PC-9 (cell line): ENCODE measurements at regions not wholly inside any gene's neighbourhood (a gene's known extent, or its start where the extent isn't known, plus 50 kb on each side); places are given as distances from the start of the nearest gene placed in this dataset.
"Not testable (repeated sequence)": the region's sequence is repeated elsewhere in the genome, so short reads cannot be mapped to it uniquely, and the experiment has no call there.

Experiments used
- BruUV-seq: library from RNA; stranded (reverse); fragments of 400-500 nt; replicated peaks from 2 replicates; lab custom pipeline; 2021; lab: Mats Ljungman, UMichigan
- CTCF ChIA-PET: fragments of 300-600 bp; sonication (Branson Sonifier 250); formaldehyde crosslinking; loops from one replicate; lab custom pipeline; 2022; ENCODE audit warnings: antibody characterized with exemption; lab: Charles Lee
- POLR2A ChIA-PET: fragments of 300-600 bp; sonication (Branson Sonifier 250); formaldehyde crosslinking; loops from one replicate; lab custom pipeline; 2022; ENCODE audit warnings: antibody characterized with exemption; ENCODE audit not compliant: unreplicated experiment; lab: Charles Lee
- DNase-seq, 2 experiments: peaks; one replicate each; pipeline versions ENCODE4 v3.0.0 to v3.0.0-alpha.2; 2015 to 2022; ENCODE audit warnings: mixed read lengths in 1 of 2
- H2AFZ ChIP-seq: fragments of 200-600 bp; sonication (generic); 2 replicates; pipeline ENCODE4 v1.8.1; 2017; ENCODE audit warnings: antibody characterized with exemption
- H3F3A ChIP-seq: fragments of 200-600 bp; sonication (generic); 2 replicates; pipeline ENCODE4 v1.8.1; 2017; ENCODE audit warnings: antibody characterized with exemption, mild to moderate bottlenecking, low read depth; ENCODE audit not compliant: insufficient read depth
- H3K27ac ChIP-seq: fragments of 200-600 bp; sonication (generic); 2 replicates; pipeline ENCODE4 v1.6.1; 2016; ENCODE audit warnings: mixed run types
- H3K27me3 ChIP-seq: fragments of 200-600 bp; sonication (generic); 2 replicates; pipeline ENCODE4 v1.6.1; 2016; ENCODE audit warnings: low read depth, mixed run types; ENCODE audit not compliant: insufficient read depth
- H3K36me3 ChIP-seq: fragments of 200-600 bp; sonication (generic); 2 replicates; pipeline ENCODE4 v1.6.1; 2016; ENCODE audit warnings: low read depth, mixed run types
- H3K4me1 ChIP-seq: fragments of 200-600 bp; sonication (generic); replicated peaks from 2 replicates; pipeline ENCODE4 v1.6.1; 2016; ENCODE audit warnings: mixed run types; ENCODE audit not compliant: insufficient read depth
- H3K4me2 ChIP-seq: fragments of 200-600 bp; sonication (generic); 2 replicates; pipeline ENCODE4 v1.6.1; 2017; ENCODE audit warnings: mixed run types
- H3K4me3 ChIP-seq: fragments of 200-600 bp; sonication (generic); 2 replicates; pipeline ENCODE4 v1.6.1; 2016; ENCODE audit warnings: mixed run types
- H3K79me2 ChIP-seq: fragments of 200-600 bp; sonication (generic); 2 replicates; pipeline ENCODE4 v1.6.1; 2017; ENCODE audit warnings: low read depth, mixed run types
- H3K9me2 ChIP-seq: fragments of 200-600 bp; sonication (generic); 2 replicates; pipeline ENCODE4 v1.8.1; 2017; ENCODE audit warnings: mild to moderate bottlenecking; ENCODE audit not compliant: insufficient read depth
- H3K9me3 ChIP-seq: fragments of 200-600 bp; sonication (generic); 2 replicates; pipeline ENCODE4 v1.8.1; 2016; ENCODE audit warnings: low read depth; ENCODE audit not compliant: insufficient read depth
- H4K20me1 ChIP-seq: fragments of 200-600 bp; sonication (generic); 2 replicates; pipeline ENCODE4 v1.8.1; 2017; ENCODE audit not compliant: insufficient read depth
- CTCF ChIP-seq: fragments of 200-600 bp; sonication (generic); conservative IDR thresholded peaks from 2 replicates; pipeline ENCODE4 v1.6.1; 2017; ENCODE audit warnings: mixed run types, antibody characterized with exemption, mild to moderate bottlenecking, moderate library complexity
- EZH2 ChIP-seq: fragments of 200-600 bp; sonication (generic); IDR thresholded peaks from 2 replicates; pipeline ENCODE4 v1.8.0; 2017; ENCODE audit warnings: antibody characterized with exemption, low read depth
- intact Hi-C: fragments of 100-400 bp; cut with micrococcal nuclease; formaldehyde crosslinking; loops from one replicate; pipeline ENCODE4 v1.10.0; 2022; ENCODE audit not compliant: unreplicated experiment

DNA sequence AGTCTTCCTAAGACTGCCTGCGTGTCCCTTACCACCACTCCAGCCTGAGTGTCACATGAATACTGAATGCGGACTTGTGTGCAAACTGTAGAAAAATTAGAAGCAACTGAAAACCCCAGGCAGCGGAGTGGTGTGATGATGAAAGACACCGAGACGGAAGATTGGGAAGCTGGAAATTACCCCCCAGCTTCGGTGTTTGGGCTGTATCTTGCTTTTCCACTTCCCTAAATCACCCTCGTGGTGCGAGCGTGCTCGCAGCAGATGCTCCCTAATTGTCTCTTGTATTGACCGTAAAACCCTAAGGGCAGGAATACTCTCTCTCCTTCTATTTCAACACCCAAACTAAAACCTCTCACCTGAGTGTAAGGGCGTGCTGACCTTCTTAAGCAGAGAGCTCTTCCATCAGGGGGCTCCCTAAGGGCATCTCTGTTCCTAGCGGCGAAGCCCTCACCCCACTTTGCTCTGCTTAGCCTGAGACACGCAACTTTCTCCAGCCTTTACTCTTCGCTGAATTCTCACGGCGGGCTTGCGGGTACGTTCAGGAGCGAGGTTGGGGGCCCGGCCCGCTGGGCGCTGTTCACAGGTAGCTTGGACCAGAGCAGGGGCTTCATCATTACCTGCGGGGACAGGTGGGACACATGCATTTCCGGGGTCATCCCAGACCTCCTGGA, 62.4 kb downstream of the CRYBB2 start:
- Histone ChIP-seq H3K9me2 (no peaks in the 10 kb centered on the region), H3K79me2 (no peaks in the 10 kb centered on the region), H3K4me2 (no peak overlapping the region), H3K36me3 (no peaks in the 10 kb centered on the region), H3K9me3 (no peaks in the 10 kb centered on the region), H4K20me1 (no peaks in the 10 kb centered on the region), H3K4me1 (no peaks in the 10 kb centered on the region), H3K27ac (no peak overlapping the region), H3F3A (no peaks in the 10 kb centered on the region), H3K27me3 (peaks cover 57% of the 10 kb centered on the region), H3K4me3 (no peak overlapping the region), H2AFZ (no peak overlapping the region)
- TF ChIP-seq CTCF (no peak), EZH2 (no peak)
- POLR2A ChIA-PET: no interaction called here
- BruUV-seq: no TSS peak
- intact Hi-C loops: no loop called here
- CTCF ChIA-PET: no interaction called here
- DNase-seq: no peak

- H3K4me2 ChIP-seq: no peak overlapping the region
- intact Hi-C loops: no loop called here
- BruUV-seq: no TSS peak
- TF ChIP-seq EZH2: no peak
- TF ChIP-seq CTCF: no peak
- no peaks in the 10 kb centered on the region for H3K9me3 ChIP-seq
- H3K27me3 ChIP-seq: peaks cover 57% of the 10 kb centered on the region
- H3K4me3 ChIP-seq: no peak overlapping the region
- no peak overlapping the region for H3K27ac ChIP-seq
- no peaks in the 10 kb centered on the region for H3K36me3 ChIP-seq
- no peak for DNase-seq
- no peaks in the 10 kb centered on the region for H4K20me1 ChIP-seq
- H3K79me2 ChIP-seq: no peaks in the 10 kb centered on the region
- ChIA-PET POLR2A (no interaction called here), CTCF (no interaction called here)
- H3F3A ChIP-seq: no peaks in the 10 kb centered on the region
- H3K4me1 ChIP-seq: no peaks in the 10 kb centered on the region
- no peaks in the 10 kb centered on the region; the same call in 1 of the 2 replicates for H3K9me2 ChIP-seq
- H2AFZ ChIP-seq: no peak overlapping the region
Observed at GRCh38 chr22:25282346-25282670, 62.9 kb downstream of the CRYBB2 start.

DNA sequence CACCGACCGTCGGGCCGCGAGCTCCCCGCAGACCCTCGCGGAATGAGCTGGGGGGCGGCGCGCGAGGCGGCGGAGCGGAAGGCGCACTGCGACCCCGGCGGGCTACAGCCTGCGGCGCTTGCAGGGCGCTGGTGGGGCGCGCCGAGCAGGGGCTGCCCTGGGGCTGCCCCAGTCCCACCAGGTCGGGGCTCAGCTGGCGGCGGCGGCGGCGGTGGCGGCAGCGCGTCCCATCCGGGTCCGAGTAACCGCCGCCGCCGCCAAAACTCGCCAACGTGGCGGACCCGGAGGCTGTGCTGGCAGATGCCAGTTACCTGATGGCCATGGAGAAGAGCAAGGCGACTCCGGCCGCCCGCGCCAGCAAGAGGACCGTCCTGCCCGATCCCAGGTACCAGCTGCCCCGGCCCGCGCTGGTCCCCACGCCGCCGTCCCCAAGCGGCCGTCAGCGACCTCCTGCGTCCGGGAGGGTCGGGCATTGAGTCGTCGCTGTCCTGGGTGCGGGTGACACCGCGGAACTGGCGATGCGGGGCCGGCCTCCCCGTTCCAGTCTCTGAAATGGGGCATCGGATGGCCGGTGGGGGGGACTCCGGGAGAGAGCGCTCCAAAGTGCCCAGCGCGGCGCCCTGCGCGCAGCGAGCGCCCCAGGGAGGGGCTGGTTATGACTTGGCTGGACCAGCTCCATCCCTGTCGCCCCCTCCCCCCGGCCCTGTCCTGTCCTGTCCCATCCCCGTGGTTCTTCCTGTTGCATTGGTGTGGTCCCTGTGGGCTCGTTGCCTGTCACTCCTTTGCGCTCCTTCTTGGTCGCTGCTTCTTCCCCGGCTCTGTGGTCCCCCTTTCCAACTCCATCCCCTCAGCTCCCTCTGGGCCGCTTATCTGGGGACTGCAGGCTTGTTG, 63.5 kb downstream of the CRYBB2 start:
- POLR2A ChIA-PET: no interaction called here

GRCh38 chr22:25288481-25288880, 69.0 kb downstream of the CRYBB2 start:
- H2AFZ ChIP-seq, H3F3A ChIP-seq, CTCF ChIA-PET, H3K27ac ChIP-seq, H3K9me2 ChIP-seq, H3K4me2 ChIP-seq, H3K79me2 ChIP-seq, BruUV-seq, H3K36me3 ChIP-seq, H4K20me1 ChIP-seq, H3K9me3 ChIP-seq, POLR2A ChIA-PET, H3K4me1 ChIP-seq, intact Hi-C loops, H3K4me3 ChIP-seq: not testable (repeated sequence)
- peaks cover 26% of the 10 kb centered on the region for H3K27me3 ChIP-seq
- peak in 1 of 2 experiments; percentile 48 for DNase-seq

More for the DNA sequence above, 63.5 kb downstream of the CRYBB2 start:
- CTCF ChIA-PET: no interaction called here
- no peaks in the 10 kb centered on the region for H3F3A ChIP-seq
- TF ChIP-seq CTCF (no peak), EZH2 (no peak)
- BruUV-seq: no TSS peak
- no peak overlapping the region for H2AFZ ChIP-seq
- no peaks in the 10 kb centered on the region for H3K36me3 ChIP-seq
- H4K20me1 ChIP-seq: no peaks in the 10 kb centered on the region
- no peak overlapping the region for H3K4me2 ChIP-seq
- DNase-seq: no peak
- H3K79me2 ChIP-seq: no peaks in the 10 kb centered on the region
- peaks cover 57% of the 10 kb centered on the region for H3K27me3 ChIP-seq
- intact Hi-C loops: no loop called here
- H3K9me3 ChIP-seq: no peaks in the 10 kb centered on the region
- no peaks in the 10 kb centered on the region; the same call in 1 of the 2 replicates for H3K9me2 ChIP-seq
- H3K27ac ChIP-seq: no peak overlapping the region
- H3K4me1 ChIP-seq: no peaks in the 10 kb centered on the region
- no peak overlapping the region for H3K4me3 ChIP-seq

GRCh38 chr22:25301912-25302311, 82.5 kb downstream of the CRYBB2 start:
- H3K4me1 ChIP-seq, H3K9me2 ChIP-seq, H3K36me3 ChIP-seq, H3K4me3 ChIP-seq, H2AFZ ChIP-seq, H3K4me2 ChIP-seq, POLR2A ChIA-PET, intact Hi-C loops, H3K79me2 ChIP-seq, BruUV-seq, H3F3A ChIP-seq, H3K9me3 ChIP-seq, DNase-seq, CTCF ChIA-PET, H3K27ac ChIP-seq, H4K20me1 ChIP-seq: not testable (repeated sequence)
- H3K27me3 ChIP-seq: peaks cover 27% of the 10 kb centered on the region
